ENCODE measurements at regions not wholly inside any gene's neighbourhood (a gene's known extent, or its start where the extent isn't known, plus 50 kb on each side); places are given as distances from the start of the nearest gene placed in this dataset.

DNA sequence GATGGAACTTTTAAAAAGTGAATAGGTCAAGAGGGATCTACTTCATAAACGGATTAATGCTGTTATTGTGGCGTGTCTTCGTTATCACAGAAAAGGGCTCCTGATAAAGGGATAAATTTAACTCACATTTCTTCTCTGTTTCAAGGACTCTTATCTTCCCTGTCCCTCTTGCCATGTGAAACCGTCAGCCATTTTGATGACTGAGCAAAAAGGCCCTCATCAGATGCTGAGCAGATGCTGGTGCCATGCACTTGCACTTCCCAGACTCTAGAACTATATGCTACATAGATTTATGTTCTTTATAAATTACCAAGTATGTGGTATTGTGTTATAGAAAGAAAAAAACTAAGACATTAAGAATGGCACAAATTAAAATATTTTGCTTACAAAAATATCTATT is 1011.8 kb upstream of the GBE1 start:
- no peak overlapping the region for H3K27ac ChIP-seq
- TF ChIP-seq, protein P1, sequence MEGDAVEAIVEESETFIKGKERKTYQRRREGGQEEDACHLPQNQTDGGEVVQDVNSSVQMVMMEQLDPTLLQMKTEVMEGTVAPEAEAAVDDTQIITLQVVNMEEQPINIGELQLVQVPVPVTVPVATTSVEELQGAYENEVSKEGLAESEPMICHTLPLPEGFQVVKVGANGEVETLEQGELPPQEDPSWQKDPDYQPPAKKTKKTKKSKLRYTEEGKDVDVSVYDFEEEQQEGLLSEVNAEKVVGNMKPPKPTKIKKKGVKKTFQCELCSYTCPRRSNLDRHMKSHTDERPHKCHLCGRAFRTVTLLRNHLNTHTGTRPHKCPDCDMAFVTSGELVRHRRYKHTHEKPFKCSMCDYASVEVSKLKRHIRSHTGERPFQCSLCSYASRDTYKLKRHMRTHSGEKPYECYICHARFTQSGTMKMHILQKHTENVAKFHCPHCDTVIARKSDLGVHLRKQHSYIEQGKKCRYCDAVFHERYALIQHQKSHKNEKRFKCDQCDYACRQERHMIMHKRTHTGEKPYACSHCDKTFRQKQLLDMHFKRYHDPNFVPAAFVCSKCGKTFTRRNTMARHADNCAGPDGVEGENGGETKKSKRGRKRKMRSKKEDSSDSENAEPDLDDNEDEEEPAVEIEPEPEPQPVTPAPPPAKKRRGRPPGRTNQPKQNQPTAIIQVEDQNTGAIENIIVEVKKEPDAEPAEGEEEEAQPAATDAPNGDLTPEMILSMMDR (conservative IDR thresholded peaks at IDR 0.05): no peak

DNA sequence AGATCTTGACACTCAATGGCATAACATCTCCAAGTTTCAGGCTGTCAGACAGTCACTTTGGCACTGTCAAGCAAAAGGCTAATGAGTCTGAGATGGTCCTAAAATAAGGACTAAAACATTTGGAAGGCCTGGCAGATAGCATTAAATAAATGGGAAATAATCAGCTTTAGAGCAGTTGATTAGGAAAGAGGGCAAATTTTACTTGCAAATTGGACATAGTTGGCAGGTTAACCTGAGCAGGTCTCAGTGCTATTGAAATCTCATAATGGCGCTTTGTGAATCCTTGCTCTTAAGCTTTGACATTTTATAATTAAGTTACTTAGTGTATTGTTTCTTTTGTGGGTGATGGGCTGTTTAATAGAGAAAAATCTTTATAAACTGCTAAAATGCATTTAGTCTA is 1003.1 kb upstream of the GBE1 start:
- TF ChIP-seq, protein P1 (conservative IDR thresholded peaks at IDR 0.05): no peak
- H3K27ac ChIP-seq: no peak overlapping the region

GRCh38 chr3:82761858-82762257 is 1000.4 kb upstream of the GBE1 start:
- TF ChIP-seq, protein P1 (conservative IDR thresholded peaks at IDR 0.05): no peak
- no peak overlapping the region for H3K27ac ChIP-seq

GRCh38 chr3:82745544-82745943 is 984.1 kb upstream of the GBE1 start:
- no peak overlapping the region for H3K27ac ChIP-seq
- TF ChIP-seq, protein P1 (conservative IDR thresholded peaks at IDR 0.05): no peak

GRCh38 chr3:82743196-82743595 is 981.8 kb upstream of the GBE1 start:
- no peak overlapping the region for H3K27ac ChIP-seq
- TF ChIP-seq, protein P1 (conservative IDR thresholded peaks at IDR 0.05): no peak

DNA sequence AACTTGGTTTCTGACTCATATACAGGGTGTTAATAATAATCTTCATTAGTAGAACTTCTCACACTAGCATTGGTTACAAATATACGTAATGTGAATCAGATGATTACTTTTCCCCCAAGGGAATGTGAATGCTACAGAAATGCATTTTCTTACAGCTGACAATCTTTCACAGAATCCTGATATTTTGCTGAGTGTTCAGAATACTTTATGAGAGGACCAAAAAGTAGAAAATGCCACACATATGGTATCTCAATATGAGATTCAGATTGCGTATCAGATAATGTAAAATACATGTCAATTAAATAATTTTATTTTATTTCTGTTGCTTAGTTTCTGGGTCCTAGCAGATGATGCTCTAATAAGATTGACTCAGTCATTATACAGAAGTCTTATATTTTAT is 979.9 kb upstream of the GBE1 start:
- H3K27ac ChIP-seq: no peak overlapping the region
- TF ChIP-seq, protein P1 (conservative IDR thresholded peaks at IDR 0.05): no peak

- TF ChIP-seq, protein P1 (conservative IDR thresholded peaks at IDR 0.05): no peak
- H3K27ac ChIP-seq: no peak overlapping the region
Measured at GRCh38 chr3:82739390-82739789, 977.9 kb upstream of the GBE1 start.
